Neural cell (in vitro differentiated cells): ENCODE measurements at regions not wholly inside any gene's neighbourhood (a gene's known extent, or its start where the extent isn't known, plus 50 kb on each side); places are given as distances from the start of the nearest gene placed in this dataset.

ENCODE experiments used
- H2AFZ ChIP-seq: fragments of 200-600, 300-800 bp; sonication (generic), shearing (Covaris generic); 2 replicates; pipeline ENCODE4 v1.6.0; 2014; ENCODE audit warnings: low read depth, mild to moderate bottlenecking, antibody characterized with exemption, low read length, moderate library complexity
- H3F3A ChIP-seq: fragments of 200-600 bp; shearing (Covaris generic); 2 replicates; pipeline ENCODE4 v1.6.1; 2016; ENCODE audit warnings: mild to moderate bottlenecking, moderate library complexity, mixed read lengths, antibody characterized with exemption, low read length; ENCODE audit not compliant: insufficient read depth, poor library complexity, severe bottlenecking
- H3K27ac ChIP-seq: fragments of 200-600, 300-800 bp; sonication (generic), shearing (Covaris generic); 2 replicates; pipeline ENCODE4 v1.5.1; 2014; ENCODE audit warnings: mild to moderate bottlenecking, low read length, moderate library complexity
- H3K27me3 ChIP-seq: fragments of 300-800, 200-600 bp; sonication (generic), shearing (Covaris generic); 2 replicates; pipeline ENCODE4 v1.6.0; 2014; ENCODE audit warnings: mild to moderate bottlenecking, low read depth, low read length, moderate library complexity; ENCODE audit not compliant: insufficient read depth
- H3K36me3 ChIP-seq: fragments of 300-800, 200-600 bp; sonication (generic), shearing (Covaris generic); 2 replicates; pipeline ENCODE4 v1.5.1; 2014; ENCODE audit warnings: mild to moderate bottlenecking, antibody characterized with exemption, low read length, moderate library complexity; ENCODE audit not compliant: insufficient read depth
- H3K4me2 ChIP-seq: fragments of 300-800, 200-600 bp; sonication (generic), shearing (Covaris generic); 2 replicates; pipeline ENCODE4 v1.6.0; 2014; ENCODE audit warnings: mild to moderate bottlenecking, low read length
- H3K4me3 ChIP-seq: fragments of 300-800, 200-600 bp; sonication (generic), shearing (Covaris generic); 2 replicates; pipeline ENCODE4 v1.5.1; 2014; ENCODE audit warnings: mild to moderate bottlenecking, low read length, moderate library complexity
- H3K79me2 ChIP-seq: fragments of 200-600 bp; shearing (Covaris generic); replicated peaks from 2 replicates; pipeline ENCODE4 v1.6.0; 2014; ENCODE audit warnings: mild to moderate bottlenecking, low read length, moderate library complexity; ENCODE audit not compliant: insufficient read depth
- H3K9ac ChIP-seq: fragments of 300-800, 200-600 bp; sonication (generic), shearing (Covaris generic); 2 replicates; pipeline ENCODE4 v1.6.1; 2016; ENCODE audit warnings: mild to moderate bottlenecking, low read length, mixed read lengths
- H3K9me2 ChIP-seq: fragments of 200-600 bp; shearing (Covaris generic); 2 replicates; pipeline ENCODE4 v1.6.1; 2016; ENCODE audit warnings: mild to moderate bottlenecking, low read length, mixed read lengths; ENCODE audit not compliant: insufficient read depth
- H3K9me3 ChIP-seq: fragments of 200-600, 300-800 bp; sonication (generic), shearing (Covaris generic); 2 replicates; pipeline ENCODE4 v1.6.1; 2016; ENCODE audit warnings: mild to moderate bottlenecking, mixed run types, low read length, moderate library complexity, mixed read lengths
- H4K20me1 ChIP-seq: fragments of 200-600 bp; shearing (Covaris generic); 2 replicates; pipeline ENCODE4 v1.6.1; 2016; ENCODE audit warnings: mild to moderate bottlenecking, mixed run types; ENCODE audit not compliant: insufficient read depth
- EZH2 ChIP-seq: fragments of 200-600, 300-800 bp; shearing (Covaris generic), sonication (generic); IDR thresholded peaks from 2 replicates; pipeline ENCODE4 v1.6.1; 2014; ENCODE audit warnings: antibody characterized with exemption, low read length, borderline replicate concordance, mild to moderate bottlenecking; ENCODE audit not compliant: insufficient read depth, poor library complexity, severe bottlenecking
- RAD21 ChIP-seq: fragments of 450-650 bp; conservative IDR thresholded peaks from 2 replicates; pipeline ENCODE4 v1.6.1; 2014; ENCODE audit warnings: antibody characterized with exemption, mild to moderate bottlenecking, moderate library complexity
- SMC3 ChIP-seq: fragments of 450-650 bp; conservative IDR thresholded peaks from 2 replicates; pipeline ENCODE4 v1.6.1; 2014; ENCODE audit warnings: antibody characterized with exemption, mild to moderate bottlenecking, moderate library complexity; ENCODE audit not compliant: poor library complexity
- small RNA-seq, 3 experiments: library from RNA; depleted of rRNA; stranded (forward); fragments of <200 nt; gene quantifications; one replicate each; pipeline ENCODE3, GENCODE V24; 2012
- TF ChIP-seq, protein P1 (sequence below): IDR thresholded peaks from 2 replicates; pipeline ENCODE4 v1.6.1; 2012; ENCODE audit warnings: borderline replicate concordance
- TF ChIP-seq, protein P2 (sequence below): fragments of 450-650 bp; IDR thresholded peaks from 2 replicates; pipeline ENCODE4 v1.5.1; 2014; ENCODE audit warnings: antibody characterized with exemption, mild to moderate bottlenecking, moderate library complexity; ENCODE audit not compliant: poor library complexity, severe bottlenecking

DNA sequence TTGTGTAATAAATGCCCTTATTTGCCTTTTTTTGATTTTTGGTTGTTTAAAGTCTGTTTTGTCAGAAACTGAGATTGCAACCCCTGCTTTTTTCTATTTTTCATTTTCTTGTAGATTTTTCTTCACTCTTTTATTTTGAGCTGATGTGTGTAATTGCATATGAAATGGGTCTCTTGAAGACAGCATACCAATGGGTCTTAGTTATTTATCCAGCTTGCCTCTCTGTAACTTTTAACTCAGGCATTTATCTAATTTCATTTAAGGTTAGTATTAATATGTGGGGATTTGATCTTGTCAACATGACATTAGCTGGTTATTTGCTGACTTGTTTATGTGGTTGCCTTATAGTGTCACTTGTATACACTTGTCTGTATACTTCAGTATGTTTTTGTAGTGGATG is 378.0 kb downstream of the CPXCR1 start:
- H3F3A ChIP-seq, result no peaks in the 10 kb centered on the region
- no peaks in the 10 kb centered on the region for H3K9me2 ChIP-seq
- TF ChIP-seq, protein P1, sequence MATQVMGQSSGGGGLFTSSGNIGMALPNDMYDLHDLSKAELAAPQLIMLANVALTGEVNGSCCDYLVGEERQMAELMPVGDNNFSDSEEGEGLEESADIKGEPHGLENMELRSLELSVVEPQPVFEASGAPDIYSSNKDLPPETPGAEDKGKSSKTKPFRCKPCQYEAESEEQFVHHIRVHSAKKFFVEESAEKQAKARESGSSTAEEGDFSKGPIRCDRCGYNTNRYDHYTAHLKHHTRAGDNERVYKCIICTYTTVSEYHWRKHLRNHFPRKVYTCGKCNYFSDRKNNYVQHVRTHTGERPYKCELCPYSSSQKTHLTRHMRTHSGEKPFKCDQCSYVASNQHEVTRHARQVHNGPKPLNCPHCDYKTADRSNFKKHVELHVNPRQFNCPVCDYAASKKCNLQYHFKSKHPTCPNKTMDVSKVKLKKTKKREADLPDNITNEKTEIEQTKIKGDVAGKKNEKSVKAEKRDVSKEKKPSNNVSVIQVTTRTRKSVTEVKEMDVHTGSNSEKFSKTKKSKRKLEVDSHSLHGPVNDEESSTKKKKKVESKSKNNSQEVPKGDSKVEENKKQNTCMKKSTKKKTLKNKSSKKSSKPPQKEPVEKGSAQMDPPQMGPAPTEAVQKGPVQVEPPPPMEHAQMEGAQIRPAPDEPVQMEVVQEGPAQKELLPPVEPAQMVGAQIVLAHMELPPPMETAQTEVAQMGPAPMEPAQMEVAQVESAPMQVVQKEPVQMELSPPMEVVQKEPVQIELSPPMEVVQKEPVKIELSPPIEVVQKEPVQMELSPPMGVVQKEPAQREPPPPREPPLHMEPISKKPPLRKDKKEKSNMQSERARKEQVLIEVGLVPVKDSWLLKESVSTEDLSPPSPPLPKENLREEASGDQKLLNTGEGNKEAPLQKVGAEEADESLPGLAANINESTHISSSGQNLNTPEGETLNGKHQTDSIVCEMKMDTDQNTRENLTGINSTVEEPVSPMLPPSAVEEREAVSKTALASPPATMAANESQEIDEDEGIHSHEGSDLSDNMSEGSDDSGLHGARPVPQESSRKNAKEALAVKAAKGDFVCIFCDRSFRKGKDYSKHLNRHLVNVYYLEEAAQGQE, result no peak
- TF ChIP-seq, protein P2, sequence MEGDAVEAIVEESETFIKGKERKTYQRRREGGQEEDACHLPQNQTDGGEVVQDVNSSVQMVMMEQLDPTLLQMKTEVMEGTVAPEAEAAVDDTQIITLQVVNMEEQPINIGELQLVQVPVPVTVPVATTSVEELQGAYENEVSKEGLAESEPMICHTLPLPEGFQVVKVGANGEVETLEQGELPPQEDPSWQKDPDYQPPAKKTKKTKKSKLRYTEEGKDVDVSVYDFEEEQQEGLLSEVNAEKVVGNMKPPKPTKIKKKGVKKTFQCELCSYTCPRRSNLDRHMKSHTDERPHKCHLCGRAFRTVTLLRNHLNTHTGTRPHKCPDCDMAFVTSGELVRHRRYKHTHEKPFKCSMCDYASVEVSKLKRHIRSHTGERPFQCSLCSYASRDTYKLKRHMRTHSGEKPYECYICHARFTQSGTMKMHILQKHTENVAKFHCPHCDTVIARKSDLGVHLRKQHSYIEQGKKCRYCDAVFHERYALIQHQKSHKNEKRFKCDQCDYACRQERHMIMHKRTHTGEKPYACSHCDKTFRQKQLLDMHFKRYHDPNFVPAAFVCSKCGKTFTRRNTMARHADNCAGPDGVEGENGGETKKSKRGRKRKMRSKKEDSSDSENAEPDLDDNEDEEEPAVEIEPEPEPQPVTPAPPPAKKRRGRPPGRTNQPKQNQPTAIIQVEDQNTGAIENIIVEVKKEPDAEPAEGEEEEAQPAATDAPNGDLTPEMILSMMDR, result no peak
- TF ChIP-seq RAD21 (no peak), EZH2 (no peak), SMC3 (no peak)
- no peaks in the 10 kb centered on the region for H3K27me3 ChIP-seq
- no peak overlapping the region for H3K4me2 ChIP-seq
- H3K9ac ChIP-seq, result no peak overlapping the region
- H3K79me2 ChIP-seq, result no peaks in the 10 kb centered on the region
- no peaks in the 10 kb centered on the region for H3K36me3 ChIP-seq
- H2AFZ ChIP-seq, result no peak overlapping the region
- no peak overlapping the region for H3K4me3 ChIP-seq
- no peaks in the 10 kb centered on the region for H4K20me1 ChIP-seq
- H3K9me3 ChIP-seq, result no peaks in the 10 kb centered on the region
- no peak overlapping the region for H3K27ac ChIP-seq

Small RNA genes lying in the stretch of these regions (small RNA-seq; reads per million reads assigned to genes)
- gene AL731768.1, result 0 reads per million in 3 experiments
